SK-N-SH treated with all-trans-retinoic acid at 6 μM for 48 hours (cell line): ENCODE measurements at regions not wholly inside any gene's neighbourhood (a gene's known extent, or its start where the extent isn't known, plus 50 kb on each side); places are given as distances from the start of the nearest gene placed in this dataset.
A peak's percentile ranks its signal among the peaks of the same experiment; 100 is the strongest.
"Not testable (repeated sequence)": the region's sequence is repeated elsewhere in the genome, so short reads cannot be mapped to it uniquely, and the experiment has no call there.

Source experiments
- ATAC-seq: fragments of 200-7000 bp; cut with Tn5 transposase; 3 replicates; pipeline ENCODE4 v1.9.1; 2020; ENCODE audit warnings: mild to moderate bottlenecking, moderate library complexity
- ARNTL ChIP-seq: fragments of 450-650 bp; formaldehyde crosslinking; IDR thresholded peaks from 2 replicates; pipeline ENCODE4 v1.5.0; 2020; ENCODE audit warnings: low read depth, mild to moderate bottlenecking, moderate library complexity, borderline replicate concordance
- BACH2 ChIP-seq: fragments of 250-450 bp; sonication (Bioruptor Pico); IDR thresholded peaks from 2 replicates; pipeline ENCODE4 v1.9.0; 2021; ENCODE audit warnings: mild to moderate bottlenecking, borderline replicate concordance
- CSDC2 ChIP-seq: fragments of 250-450 bp; sonication (Bioruptor Pico); IDR thresholded peaks from 2 replicates; pipeline ENCODE4 v1.5.0; 2020; ENCODE audit warnings: mild to moderate bottlenecking, moderate library complexity
- ESRRG ChIP-seq: fragments of 250-450 bp; sonication (Bioruptor Pico); IDR thresholded peaks from 2 replicates; pipeline ENCODE4 v1.6.1; 2021; ENCODE audit warnings: mild to moderate bottlenecking
- GLIS3 ChIP-seq: fragments of 250-450 bp; sonication (Bioruptor Pico); IDR thresholded peaks from 2 replicates; pipeline ENCODE4 v1.5.0; 2020; ENCODE audit warnings: mild to moderate bottlenecking, moderate library complexity
- ISL1 ChIP-seq: fragments of 250-450 bp; sonication (Bioruptor Pico); IDR thresholded peaks from 2 replicates; pipeline ENCODE4 v2.1.2; 2022; ENCODE audit warnings: mild to moderate bottlenecking, moderate library complexity
- OSR1 ChIP-seq: fragments of 250-450 bp; sonication (Bioruptor Pico); IDR thresholded peaks from 2 replicates; pipeline ENCODE4 v1.8.0; 2022; ENCODE audit warnings: moderate library complexity, mild to moderate bottlenecking, inconsistent platforms
- PPARA ChIP-seq: fragments of 250-450 bp; sonication (Bioruptor Pico); IDR thresholded peaks from 2 replicates; pipeline ENCODE4 v1.5.0; 2020; ENCODE audit warnings: mild to moderate bottlenecking, borderline replicate concordance
- RARB ChIP-seq: fragments of 250-450 bp; sonication (Bioruptor Pico); IDR thresholded peaks from 2 replicates; pipeline ENCODE4 v1.8.0; 2021; ENCODE audit warnings: mild to moderate bottlenecking, moderate library complexity
- TCF4 ChIP-seq: fragments of 250-450 bp; sonication (Bioruptor Pico); IDR thresholded peaks from 2 replicates; pipeline ENCODE4 v1.8.0; 2021; ENCODE audit warnings: mild to moderate bottlenecking, moderate library complexity, borderline replicate concordance
- TOX ChIP-seq: fragments of 250-450 bp; sonication (Bioruptor Pico); IDR thresholded peaks from 2 replicates; pipeline ENCODE4 v1.8.0; 2021; ENCODE audit warnings: mild to moderate bottlenecking, moderate library complexity, borderline replicate concordance
- ZC3H10 ChIP-seq: fragments of 250-450 bp; sonication (Bioruptor Pico); IDR thresholded peaks from 2 replicates; pipeline ENCODE4 v1.5.1; 2021; ENCODE audit warnings: mild to moderate bottlenecking, moderate library complexity
- ZFP3 ChIP-seq: fragments of 250-450 bp; sonication (Bioruptor Pico); IDR thresholded peaks from 2 replicates; pipeline ENCODE4 v1.5.0; 2020; ENCODE audit warnings: mild to moderate bottlenecking, moderate library complexity
- ZNF565 ChIP-seq: fragments of 450-650 bp; formaldehyde crosslinking; conservative IDR thresholded peaks from 2 replicates; pipeline ENCODE4 v1.5.0; 2020; ENCODE audit warnings: low read depth, mild to moderate bottlenecking, moderate library complexity
- ZNF70 ChIP-seq: fragments of 450-650 bp; formaldehyde crosslinking; IDR thresholded peaks from 2 replicates; pipeline ENCODE4 v1.5.0; 2020; ENCODE audit warnings: mild to moderate bottlenecking, moderate library complexity
- TF ChIP-seq, protein P1 (sequence below): fragments of 250-450 bp; sonication (Bioruptor Pico); IDR thresholded peaks from 2 replicates; pipeline ENCODE4 v1.5.0; 2020; ENCODE audit warnings: mild to moderate bottlenecking, moderate library complexity
- TF ChIP-seq, protein P2 (sequence below): fragments of 250-450 bp; sonication (Bioruptor Pico); IDR thresholded peaks from 2 replicates; pipeline ENCODE4 v1.5.1; 2021; ENCODE audit warnings: mild to moderate bottlenecking, moderate library complexity
- TF ChIP-seq, protein P3 (sequence below): fragments of 250-450 bp; sonication (Bioruptor Pico); IDR thresholded peaks from 2 replicates; pipeline ENCODE4 v1.5.1; 2020; ENCODE audit warnings: low read depth, mild to moderate bottlenecking, moderate library complexity

DNA sequence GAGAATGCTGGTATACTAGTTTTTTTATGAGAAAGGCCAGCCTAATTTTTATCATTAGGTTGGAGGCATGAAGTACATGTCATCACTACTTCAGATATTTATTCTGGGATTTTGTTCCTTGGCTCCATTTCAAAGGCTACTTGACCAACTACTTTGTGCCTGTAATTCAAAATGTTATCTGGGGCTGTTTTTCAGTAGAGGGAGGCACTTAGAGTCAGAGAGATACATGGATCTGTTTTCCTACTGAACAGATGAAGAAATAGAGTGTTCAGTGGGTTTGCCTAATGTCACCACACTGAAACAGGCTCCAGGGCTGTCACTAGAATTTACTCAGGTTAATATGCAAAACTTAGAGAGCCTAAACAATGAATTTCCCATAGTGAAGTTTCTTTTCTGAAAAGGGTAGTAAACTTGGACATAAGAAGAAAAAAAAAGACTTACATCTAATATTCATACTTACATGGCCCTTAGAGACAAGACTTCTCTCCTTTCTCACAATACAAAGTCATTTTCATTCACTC, 127.3 kb upstream of the ITGB1 start:
- TF ChIP-seq ISL1 (CRISPR knock-in tag), result peak; percentile 46; the same call in 1 of the 2 replicates
- TF ChIP-seq ESRRG (CRISPR knock-in tag), result no peak
- ATAC-seq, result no peak

DNA sequence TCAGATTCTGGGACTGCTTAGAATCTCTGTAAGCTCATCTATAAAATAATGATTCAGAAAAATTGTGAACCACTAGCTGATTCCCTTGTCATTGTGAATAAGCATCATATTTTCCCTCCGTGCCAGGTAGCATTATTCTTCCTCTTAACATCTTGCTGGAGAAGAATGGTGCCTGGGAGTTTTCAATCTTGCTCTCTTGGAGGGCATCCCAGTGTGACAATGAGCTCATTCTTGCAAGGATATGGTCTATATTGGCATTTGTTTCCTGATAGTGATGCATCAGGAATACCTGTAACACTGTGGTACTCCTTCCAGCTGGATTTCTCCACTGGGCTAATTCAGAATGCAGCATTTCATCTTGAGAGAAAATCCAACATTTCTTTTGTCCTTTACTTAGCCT, 126.4 kb upstream of the ITGB1 start:
- peak; percentile 64 for ATAC-seq
- no peak for TF ChIP-seq RARB
- peak; percentile 47 for TF ChIP-seq ISL1 (CRISPR knock-in tag)

DNA sequence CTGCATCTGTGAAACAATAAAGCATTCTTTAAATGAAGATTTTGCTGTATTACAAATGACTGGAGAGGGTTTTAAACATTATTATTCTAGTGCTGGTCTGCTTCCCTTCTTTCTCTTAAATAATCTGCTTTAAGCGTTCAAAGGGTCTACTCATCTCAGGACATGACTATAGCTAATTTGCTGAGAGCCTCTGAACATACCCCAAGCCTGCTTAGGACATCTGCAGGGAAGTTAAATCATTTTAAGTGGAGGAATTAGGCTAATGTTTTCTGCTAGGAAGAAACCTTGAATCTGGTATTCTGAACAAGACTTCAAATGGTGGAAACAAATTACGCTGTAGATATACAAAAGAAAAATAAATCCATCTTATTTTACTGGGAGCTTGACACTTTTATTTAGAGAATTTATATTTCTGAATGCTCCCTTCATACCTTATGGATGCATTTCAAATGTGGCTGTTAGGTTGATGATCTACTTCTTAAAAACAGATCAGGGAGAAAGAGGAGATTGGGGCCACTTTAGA, 124.4 kb upstream of the ITGB1 start:
- TF ChIP-seq PPARA (CRISPR knock-in tag) (no peak), RARB (no peak), ZFP3 (CRISPR knock-in tag) (no peak), ZC3H10 (CRISPR knock-in tag) (no peak), ZNF565 (no peak), ARNTL (no peak), GLIS3 (CRISPR knock-in tag) (no peak), OSR1 (CRISPR knock-in tag) (no peak), ESRRG (CRISPR knock-in tag) (no peak), TCF4 (no peak), TOX (CRISPR knock-in tag) (no peak)
- TF ChIP-seq, protein P1, sequence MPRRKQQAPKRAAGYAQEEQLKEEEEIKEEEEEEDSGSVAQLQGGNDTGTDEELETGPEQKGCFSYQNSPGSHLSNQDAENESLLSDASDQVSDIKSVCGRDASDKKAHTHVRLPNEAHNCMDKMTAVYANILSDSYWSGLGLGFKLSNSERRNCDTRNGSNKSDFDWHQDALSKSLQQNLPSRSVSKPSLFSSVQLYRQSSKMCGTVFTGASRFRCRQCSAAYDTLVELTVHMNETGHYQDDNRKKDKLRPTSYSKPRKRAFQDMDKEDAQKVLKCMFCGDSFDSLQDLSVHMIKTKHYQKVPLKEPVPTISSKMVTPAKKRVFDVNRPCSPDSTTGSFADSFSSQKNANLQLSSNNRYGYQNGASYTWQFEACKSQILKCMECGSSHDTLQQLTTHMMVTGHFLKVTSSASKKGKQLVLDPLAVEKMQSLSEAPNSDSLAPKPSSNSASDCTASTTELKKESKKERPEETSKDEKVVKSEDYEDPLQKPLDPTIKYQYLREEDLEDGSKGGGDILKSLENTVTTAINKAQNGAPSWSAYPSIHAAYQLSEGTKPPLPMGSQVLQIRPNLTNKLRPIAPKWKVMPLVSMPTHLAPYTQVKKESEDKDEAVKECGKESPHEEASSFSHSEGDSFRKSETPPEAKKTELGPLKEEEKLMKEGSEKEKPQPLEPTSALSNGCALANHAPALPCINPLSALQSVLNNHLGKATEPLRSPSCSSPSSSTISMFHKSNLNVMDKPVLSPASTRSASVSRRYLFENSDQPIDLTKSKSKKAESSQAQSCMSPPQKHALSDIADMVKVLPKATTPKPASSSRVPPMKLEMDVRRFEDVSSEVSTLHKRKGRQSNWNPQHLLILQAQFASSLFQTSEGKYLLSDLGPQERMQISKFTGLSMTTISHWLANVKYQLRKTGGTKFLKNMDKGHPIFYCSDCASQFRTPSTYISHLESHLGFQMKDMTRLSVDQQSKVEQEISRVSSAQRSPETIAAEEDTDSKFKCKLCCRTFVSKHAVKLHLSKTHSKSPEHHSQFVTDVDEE, result no peak
- TF ChIP-seq, all 23 proteins: peak for 0

DNA sequence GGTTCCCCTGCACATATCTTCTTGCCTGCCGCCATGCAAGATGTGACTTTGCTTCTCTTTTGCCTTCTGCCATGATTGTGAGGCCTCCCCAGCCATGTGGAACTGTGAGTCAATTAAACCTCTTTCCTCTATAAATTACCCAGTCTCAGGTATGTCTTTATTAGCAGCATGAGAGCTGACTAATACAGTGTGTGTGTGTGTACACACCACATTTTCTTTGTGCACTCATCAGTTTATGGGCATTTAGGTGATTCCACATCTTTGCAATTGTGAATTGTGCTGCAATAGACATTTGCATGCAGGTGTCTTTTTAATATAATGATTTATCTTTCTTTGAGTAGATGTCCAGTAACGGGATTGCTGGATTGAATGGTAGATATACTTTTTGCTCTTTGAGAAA, 122.4 kb upstream of the ITGB1 start:
- ATAC-seq, result not testable (repeated sequence)

More for the DNA sequence above, 124.4 kb upstream of the ITGB1 start:
- no peak for ATAC-seq

DNA sequence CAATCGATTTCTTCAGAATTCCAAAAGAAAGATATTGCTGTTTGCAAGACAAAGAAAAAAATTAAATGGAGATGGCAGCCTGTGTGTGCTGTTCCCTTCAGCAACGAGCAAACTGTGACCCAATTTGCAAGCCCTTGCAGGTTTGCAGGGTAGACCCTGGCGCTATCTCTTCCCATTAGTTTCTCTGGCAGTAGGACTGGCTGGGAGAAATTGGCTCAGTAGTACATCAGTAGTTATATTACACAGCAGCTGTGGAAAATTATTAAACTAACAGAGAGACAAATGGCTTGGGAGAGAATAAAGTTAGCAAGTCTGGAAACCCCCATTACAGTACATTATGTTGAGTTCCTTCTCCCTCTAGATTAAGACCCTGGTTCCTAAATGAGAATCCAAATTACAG, 116.4 kb upstream of the ITGB1 start:
- ATAC-seq, result no peak

DNA sequence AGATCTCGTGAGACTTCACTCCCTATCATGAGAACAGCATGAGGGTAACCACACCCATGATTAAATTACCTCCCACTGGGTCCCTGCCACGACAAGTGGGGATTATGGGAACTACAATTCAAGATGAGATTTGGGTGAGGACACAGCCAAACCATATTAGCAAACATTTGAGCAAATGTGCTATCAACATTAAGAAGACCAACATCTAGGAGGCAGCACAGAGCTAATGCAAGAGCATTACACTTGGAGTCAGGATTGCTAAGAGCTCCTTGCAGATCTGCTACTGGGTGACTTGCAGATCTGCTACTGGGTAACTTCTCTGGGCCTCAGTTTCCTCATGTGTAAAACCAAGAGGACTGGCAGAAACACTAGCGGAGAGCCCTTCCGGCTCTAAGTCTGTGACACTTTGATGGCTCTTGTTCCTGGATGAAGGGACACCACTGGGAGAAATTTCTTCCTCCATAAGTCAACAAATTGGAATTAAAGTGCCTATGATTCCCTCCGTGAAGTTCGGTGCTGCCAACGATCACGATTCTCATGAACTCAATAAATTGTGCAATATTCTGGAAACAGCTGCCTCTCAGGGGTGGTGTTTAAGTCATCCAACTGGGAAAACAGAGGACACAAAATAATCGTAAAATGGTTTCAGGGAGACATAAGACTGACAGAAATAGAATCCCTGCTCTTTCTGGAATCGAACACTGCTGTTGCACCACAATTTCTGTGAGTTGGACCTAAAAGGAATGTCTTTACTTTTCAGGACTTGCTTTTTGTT, 115.8 kb upstream of the ITGB1 start:
- TF ChIP-seq PPARA (CRISPR knock-in tag), result no peak
- TF ChIP-seq BACH2 (CRISPR knock-in tag), result no peak
- no peak for TF ChIP-seq GLIS3 (CRISPR knock-in tag)
- TF ChIP-seq ESRRG (CRISPR knock-in tag), result no peak
- TF ChIP-seq, protein P2, sequence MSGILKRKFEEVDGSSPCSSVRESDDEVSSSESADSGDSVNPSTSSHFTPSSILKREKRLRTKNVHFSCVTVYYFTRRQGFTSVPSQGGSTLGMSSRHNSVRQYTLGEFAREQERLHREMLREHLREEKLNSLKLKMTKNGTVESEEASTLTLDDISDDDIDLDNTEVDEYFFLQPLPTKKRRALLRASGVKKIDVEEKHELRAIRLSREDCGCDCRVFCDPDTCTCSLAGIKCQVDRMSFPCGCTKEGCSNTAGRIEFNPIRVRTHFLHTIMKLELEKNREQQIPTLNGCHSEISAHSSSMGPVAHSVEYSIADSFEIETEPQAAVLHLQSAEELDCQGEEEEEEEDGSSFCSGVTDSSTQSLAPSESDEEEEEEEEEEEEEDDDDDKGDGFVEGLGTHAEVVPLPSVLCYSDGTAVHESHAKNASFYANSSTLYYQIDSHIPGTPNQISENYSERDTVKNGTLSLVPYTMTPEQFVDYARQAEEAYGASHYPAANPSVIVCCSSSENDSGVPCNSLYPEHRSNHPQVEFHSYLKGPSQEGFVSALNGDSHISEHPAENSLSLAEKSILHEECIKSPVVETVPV (CRISPR knock-in tag), result no peak
- no peak for TF ChIP-seq CSDC2 (CRISPR knock-in tag)
- no peak for TF ChIP-seq RARB
- TF ChIP-seq, protein P1, result no peak
- no peak for TF ChIP-seq ZC3H10 (CRISPR knock-in tag)
- TF ChIP-seq ISL1 (CRISPR knock-in tag), result no peak
- no peak for TF ChIP-seq ARNTL
- no peak for TF ChIP-seq ZNF70 (CRISPR knock-in tag)
- no peak for ATAC-seq

More for the DNA sequence above, 116.4 kb upstream of the ITGB1 start:
- TF ChIP-seq BACH2 (CRISPR knock-in tag) (no peak), OSR1 (CRISPR knock-in tag) (no peak), GLIS3 (CRISPR knock-in tag) (no peak), CSDC2 (CRISPR knock-in tag) (no peak), ESRRG (CRISPR knock-in tag) (no peak), ARNTL (no peak), ZC3H10 (CRISPR knock-in tag) (no peak), TOX (CRISPR knock-in tag) (no peak)
- TF ChIP-seq, protein P3, sequence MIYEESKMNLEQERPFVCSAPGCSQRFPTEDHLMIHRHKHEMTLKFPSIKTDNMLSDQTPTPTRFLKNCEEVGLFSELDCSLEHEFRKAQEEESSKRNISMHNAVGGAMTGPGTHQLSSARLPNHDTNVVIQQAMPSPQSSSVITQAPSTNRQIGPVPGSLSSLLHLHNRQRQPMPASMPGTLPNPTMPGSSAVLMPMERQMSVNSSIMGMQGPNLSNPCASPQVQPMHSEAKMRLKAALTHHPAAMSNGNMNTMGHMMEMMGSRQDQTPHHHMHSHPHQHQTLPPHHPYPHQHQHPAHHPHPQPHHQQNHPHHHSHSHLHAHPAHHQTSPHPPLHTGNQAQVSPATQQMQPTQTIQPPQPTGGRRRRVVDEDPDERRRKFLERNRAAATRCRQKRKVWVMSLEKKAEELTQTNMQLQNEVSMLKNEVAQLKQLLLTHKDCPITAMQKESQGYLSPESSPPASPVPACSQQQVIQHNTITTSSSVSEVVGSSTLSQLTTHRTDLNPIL (CRISPR knock-in tag), result no peak
